T-helper 2 cell (primary cell): ENCODE measurements at regions not wholly inside any gene's neighbourhood (a gene's known extent, or its start where the extent isn't known, plus 50 kb on each side); places are given as distances from the start of the nearest gene placed in this dataset.
"Not testable (repeated sequence)": the region's sequence is repeated elsewhere in the genome, so short reads cannot be mapped to it uniquely, and the experiment has no call there.

Experiments used
- DNase-seq, 5 experiments: peaks; one replicate each; pipeline versions ENCODE4 v3.0.0 to v3.0.0-alpha.2; 2012 to 2022

DNA sequence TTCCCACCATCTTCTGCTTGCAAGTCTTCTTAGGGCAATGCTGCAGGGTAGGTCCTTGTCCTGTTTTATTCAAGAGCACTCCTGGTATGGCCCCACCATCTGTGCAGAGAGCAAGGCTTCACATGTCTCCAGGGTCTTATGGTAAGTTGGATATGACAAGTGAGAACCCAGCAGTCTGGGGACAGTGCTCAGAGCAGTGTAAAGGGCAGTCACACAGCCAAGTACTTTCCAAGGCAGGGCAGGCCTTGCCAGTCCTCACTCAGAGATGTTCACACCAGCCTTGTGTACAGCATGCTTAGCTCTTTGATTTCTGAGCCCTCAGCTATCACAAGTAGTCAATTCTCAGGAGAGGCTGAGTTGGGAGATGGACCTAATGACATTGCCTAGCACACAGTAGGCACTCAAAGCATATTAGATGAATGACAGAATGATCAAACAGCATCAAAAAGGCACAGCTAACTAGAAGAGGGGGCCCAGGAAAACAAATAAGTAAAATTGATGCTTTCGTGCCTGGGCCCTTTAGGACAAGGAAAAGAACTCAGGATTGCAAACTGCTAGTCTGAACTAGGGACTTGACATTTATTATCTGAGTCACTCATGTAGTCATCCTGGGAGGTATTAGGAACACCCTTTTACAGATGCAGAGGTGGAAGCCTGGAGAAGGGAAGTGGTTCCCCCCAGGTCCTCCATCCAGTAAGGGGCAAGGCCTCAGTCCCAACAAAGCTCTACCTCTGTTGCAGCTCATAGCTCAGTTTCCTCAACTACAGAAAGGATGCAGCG, 86.7 kb upstream of the CTAGE1 start:
- no peak for DNase-seq

DNA sequence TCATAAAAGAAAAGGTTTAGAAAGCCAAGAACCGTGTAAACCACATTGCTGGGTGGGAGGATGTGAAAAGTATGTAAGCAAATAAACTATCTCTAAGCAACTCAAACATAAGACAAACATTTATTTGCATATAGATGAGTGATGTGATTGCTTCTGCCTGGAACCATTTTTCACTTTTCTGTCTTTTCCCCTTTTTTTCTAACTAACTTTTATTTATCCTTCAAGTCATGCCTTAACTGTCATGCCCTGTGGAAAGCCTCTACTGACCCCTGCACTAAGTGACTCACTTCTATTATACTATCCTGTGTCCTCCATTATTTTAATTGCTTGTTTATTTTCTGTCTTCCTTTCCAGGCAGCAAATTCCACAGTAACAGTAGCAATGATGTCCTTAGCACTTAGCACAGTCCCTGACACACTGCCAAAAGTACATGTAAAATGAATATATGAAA, 87.5 kb upstream of the CTAGE1 start:
- DNase-seq: no peak

DNA sequence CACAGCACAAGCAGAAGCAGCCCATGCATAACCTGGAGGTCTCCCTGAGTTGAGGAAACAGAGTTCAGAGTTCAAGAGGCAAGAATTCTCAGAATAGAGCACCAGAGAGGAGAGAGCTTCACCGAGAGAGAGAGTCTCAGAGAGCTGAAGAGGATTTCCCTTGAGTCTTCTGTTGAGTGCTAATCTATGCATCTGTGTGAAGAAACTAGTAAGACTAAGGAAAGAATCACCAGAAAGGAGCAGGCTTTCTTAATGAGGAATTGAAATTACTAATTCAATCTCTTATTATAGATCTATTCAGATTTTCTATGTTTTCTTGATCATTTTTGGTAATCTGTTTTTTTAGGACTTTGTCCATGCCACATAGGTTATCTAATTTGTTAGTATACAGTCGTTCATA, 89.3 kb upstream of the CTAGE1 start:
- DNase-seq: no peak

DNA sequence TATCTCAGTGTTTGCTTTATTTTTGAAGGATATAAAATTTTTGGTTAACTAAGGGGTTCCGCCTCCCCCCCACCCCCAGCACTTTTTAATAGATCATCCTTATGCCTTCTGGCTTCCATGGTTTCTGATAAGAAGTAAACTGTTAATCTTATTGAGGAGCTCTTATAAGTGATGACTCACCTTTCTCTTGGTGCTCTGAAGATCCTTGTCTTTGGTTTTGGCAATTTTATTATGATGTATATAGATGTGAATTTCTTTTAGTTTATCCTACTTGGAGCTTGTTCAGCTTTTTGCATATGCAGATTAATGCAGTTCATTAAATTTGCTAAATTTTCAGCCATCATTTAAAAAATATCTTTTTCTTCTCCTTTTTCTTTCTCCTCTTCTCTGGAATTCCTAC, 91.7 kb upstream of the CTAGE1 start:
- no peak for DNase-seq

DNA sequence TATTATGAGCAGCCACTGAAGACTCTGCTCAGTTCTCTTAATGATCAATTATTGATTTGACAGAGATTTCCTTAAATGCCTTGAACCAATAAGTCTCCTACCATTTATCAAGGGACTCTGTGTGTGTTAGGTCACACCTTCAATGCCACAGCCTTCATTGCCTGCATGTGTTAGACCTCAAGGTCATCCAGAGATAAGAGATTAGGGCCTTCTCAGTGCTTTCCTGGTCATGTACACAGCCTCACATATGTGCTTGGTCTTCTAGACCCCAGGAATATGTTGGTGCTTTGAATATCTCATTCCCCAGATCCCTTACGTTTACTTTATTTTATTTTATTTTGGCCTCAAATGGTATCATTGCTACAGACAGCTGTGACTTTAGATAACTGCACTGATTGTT, 93.0 kb upstream of the CTAGE1 start:
- DNase-seq: no peak

DNA sequence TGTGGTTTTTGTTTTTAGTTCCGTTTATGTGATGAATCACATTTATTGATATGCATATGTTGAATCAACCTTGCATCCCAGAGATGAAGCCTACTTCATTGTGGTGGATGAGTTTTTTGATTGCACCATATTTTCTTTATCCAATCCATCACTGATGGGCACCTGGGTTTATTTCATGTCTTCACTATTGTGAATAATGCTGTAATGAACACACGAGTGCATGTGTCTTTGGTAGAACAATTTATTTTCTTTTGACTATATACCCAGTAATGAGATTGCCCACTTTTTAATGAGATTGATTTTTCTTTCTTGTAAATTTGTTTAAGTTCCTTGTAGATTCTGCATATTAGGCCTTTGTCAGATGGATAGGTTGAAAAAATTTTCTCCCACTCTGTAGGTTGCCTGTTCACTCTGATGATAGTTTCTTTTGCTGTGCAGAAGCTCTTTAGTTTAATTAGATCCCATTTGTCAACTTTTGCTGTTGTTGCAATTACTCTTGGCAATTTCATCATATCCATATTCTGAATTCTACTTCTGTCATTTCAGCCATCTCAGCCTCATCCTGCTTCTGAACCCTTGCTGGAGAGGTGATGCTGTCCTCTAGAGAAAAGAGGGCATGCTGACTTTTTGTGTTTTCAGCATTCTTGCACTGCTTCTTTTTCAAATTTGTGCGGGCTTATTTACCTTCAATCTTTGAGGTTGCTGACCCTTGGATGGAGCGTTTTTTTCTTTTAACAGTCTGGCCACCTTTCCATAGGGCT, 96.2 kb upstream of the CTAGE1 start:
- no peak for DNase-seq

DNA sequence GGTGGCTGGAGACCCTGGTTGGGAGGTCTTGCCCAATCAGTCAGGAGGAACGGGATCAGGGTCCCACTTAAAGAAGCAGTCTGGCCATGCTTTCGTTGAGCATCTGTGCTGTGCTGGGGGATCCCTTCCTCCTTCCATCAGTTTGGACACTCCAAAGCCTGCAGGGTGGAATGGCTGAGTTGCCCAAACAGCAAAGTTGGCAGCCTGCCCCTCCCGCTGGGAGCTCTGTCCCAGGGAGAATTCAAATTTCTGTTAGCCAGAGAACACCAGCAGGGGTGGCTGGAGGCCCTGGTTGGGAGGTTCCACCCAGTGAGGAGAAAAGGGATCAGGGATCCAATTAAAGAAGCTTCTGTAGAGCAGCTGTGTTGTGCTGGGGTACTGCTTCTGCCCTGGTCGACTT, 96.9 kb upstream of the CTAGE1 start:
- no peak for DNase-seq

DNA sequence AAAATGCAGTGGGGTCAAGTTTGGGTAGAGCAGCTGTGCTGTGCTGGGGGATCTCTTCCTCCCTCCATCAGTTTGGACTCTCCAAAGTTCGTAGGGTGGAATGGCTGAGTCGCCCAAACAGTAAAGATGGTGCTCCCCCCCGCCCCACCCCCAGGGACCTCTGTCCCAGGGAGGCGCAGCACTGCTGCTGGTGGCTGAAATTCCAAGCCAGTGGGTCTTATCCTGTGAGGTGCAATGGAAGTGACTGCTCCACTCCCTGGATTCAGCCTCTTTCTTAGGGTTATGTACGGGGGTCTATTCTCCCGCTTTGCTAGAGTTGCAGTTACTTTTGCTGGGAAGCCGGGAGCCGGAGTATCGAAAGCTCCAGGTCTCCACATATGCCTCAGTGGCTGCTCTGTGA, 97.5 kb upstream of the CTAGE1 start:
- no peak for DNase-seq

DNA sequence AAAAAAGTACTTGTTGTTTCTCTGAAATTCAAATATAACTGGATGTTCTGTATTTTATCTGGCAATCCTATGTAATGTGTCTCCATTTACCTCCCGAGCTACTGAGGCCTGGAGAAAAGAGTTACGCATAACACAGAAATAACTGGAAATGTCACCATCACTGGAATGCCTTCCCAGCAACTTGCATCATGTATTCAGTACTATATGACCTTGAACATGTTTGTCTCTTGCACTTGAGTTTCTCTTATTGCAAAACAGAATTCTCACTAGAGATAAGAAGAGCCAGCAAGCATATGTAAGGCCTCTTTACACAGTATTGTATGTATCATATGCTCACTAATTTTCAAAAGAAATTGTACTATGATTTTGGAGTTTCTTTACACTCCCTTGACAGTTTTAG, 99.6 kb upstream of the CTAGE1 start:
- no peak for DNase-seq

DNA sequence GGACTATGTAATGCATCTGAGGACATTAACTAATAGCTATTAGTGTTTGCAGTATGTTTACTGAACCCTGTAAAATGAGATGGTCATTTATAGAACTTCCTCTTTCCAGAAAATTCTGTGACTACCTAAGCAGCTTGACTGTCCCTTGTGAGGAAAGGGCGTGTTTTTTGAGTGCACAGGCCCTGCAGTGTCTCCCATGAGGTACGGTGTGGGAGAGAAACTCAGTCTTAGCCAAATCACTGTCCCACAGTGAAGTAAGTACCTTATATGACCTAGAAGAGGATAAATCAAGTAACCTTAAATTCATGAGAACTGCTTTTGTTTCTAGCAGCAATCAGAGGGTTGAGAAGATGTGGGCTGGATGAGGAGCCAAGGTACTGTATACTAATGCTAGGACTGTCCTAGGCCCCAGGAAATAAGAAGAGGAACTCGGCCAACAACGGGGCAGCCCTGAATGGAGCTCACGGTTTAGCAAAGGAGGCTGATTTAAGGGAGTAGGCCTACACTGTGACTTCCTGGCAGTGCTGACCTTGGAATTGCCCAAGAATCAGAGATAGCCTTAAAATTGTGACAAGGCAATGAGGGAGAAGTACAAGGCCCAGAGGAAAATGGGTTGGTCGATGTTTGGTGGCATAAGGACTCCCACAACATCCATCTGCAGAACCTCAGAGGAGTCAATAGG, 103.5 kb upstream of the CTAGE1 start:
- DNase-seq: no peak

DNA sequence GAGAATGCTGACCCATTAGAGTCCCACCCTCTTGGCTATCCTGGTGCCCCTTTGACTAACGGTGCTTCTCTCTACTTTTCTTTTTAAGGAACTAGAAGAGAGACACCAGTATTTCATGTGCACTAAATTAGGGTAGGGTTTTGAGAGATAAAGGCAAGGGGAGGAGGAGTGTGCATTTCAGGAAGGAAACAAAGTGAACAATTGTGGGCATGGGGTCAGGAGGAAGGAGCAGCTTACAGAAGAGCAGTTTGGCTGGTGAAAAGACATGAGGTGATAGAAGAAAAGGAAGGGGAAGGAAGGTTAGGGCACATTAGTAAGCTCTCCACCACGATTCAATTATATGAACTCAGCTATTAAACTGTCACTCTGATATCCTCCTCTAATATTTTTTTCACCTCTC, 105.8 kb upstream of the CTAGE1 start:
- no peak for DNase-seq

DNA sequence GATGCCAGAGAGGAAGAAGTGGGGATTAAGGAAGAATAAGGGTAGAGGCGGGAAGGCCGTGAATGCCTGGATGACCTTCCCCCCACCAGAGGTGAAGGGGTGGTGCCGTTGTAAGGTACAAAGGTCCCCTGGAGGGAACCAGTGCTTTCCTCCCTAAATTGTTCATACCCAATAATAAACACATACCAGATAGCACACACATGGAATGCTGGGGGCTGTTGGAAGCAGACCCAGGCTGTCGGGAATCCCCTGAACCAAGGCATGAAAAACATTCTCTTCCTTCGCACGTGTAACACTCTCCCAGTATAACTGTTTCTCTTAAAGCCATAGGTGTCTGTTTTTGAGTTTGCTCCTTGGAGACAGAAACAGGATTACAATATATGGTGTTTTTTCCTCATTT, 107.1 kb upstream of the CTAGE1 start:
- DNase-seq: no peak

DNA sequence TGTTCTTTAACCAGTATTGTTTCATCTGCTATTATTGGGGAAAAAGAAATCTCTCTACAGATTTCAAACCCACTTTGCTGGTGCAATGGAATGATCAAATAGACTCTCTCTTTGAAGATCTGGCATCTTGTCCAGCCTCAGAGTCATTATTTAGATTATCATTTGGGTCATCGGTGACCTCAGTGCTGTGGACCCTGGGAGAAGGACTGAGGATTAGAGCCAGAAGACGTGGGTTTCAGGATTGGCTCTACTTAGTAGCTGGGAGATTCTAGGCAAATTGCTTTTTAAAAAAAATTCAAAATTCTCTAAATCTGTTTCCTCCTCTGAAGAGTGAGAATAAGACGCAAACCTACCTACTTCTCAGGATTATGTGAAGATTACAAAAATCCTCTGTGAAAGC, 107.6 kb upstream of the CTAGE1 start:
- DNase-seq: no peak

DNA sequence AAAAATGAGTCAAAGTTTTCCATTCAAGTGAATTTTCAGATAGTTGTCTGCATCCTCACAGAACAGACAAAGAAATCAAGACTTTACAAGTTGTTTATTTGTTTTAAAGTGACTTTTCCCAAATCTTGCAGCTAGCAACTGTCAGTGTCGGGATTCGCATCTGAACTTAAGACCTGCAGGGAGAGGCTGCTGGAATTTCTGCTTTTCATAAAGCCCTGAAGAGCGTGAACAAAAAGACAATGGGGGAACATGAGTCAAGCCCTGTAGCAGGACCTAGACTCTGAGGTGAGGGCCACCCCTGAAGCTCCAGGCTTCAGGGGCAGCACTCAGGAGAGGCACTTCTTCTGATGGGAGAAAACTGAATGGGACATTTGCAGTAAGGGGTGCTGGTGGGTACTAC, 108.2 kb upstream of the CTAGE1 start:
- DNase-seq: no peak

DNA sequence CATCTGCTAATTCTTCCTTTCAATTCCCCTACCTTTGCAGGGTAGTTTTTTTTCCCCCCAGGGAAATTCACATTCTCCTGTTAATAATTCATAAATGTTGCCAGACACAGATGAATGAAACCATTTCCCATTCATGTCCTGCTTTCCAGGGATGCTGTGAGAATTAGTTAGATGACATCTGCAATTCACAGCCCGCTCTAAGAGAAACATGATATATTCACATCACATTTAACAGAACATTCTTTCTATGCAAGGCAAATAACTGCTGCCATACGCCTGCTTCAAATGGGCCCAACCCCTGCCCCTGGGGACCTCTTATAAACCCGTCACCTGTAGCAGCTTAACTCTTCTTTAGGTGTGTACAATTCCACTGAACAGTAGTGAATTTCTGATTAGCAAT, 110.6 kb upstream of the CTAGE1 start:
- no peak for DNase-seq

DNA sequence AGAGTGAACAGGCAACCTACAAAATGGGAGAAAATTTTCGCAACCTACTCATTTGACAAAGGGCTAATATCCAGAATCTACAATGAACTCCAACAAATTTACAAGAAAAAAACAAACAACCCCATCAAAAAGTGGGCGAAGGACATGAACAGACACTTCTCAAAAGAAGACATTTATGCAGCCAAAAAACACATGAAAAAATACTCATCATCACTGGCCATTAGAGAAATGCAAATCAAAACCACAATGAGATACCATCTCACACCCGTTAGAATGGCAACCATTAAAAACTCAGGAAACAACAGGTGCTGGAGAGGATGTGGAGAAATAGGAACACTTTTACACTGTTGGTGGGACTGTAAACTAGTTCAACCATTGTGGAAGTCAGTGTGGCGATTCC, 117.0 kb upstream of the CTAGE1 start:
- DNase-seq: not testable (repeated sequence)

DNA sequence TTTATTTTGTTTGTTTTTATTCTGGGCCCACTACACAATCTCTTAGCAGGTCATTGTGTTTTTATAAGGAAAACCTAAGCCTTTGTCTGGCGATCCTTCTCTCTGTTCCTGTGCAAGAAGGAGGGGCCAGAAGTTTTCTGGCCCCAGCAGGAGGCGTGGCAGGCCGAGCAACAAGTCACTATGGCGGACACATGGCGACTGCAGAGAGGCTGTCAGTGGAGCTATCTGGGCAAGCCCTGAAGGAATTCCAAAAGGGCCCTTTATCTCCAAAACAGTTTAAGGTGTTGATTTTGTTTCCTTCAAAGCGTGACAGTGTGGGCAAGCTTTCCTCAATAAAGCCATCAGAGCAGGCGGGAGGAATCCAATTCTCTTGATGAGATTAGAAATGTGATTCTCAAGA, 118.8 kb upstream of the CTAGE1 start:
- no peak for DNase-seq

DNA sequence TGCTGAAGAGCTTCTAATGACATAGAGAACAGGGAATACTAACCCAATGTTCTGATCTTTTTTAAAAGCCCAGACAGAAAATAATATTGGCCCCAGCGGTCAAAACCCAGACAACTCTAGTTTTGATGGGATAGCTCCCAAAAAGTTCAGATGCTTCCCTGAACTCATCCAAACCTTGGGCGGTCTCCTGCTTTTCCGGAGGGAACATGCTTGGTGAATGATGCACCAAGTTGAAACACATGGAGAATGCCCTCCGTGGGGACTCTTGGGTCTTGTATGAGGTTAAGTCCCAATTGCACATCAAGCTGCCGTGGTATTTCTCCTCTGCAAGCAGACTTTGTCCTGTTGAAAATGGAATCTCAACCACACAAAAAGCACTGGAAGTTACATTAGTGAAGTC, 120.7 kb upstream of the CTAGE1 start:
- DNase-seq: no peak

DNA sequence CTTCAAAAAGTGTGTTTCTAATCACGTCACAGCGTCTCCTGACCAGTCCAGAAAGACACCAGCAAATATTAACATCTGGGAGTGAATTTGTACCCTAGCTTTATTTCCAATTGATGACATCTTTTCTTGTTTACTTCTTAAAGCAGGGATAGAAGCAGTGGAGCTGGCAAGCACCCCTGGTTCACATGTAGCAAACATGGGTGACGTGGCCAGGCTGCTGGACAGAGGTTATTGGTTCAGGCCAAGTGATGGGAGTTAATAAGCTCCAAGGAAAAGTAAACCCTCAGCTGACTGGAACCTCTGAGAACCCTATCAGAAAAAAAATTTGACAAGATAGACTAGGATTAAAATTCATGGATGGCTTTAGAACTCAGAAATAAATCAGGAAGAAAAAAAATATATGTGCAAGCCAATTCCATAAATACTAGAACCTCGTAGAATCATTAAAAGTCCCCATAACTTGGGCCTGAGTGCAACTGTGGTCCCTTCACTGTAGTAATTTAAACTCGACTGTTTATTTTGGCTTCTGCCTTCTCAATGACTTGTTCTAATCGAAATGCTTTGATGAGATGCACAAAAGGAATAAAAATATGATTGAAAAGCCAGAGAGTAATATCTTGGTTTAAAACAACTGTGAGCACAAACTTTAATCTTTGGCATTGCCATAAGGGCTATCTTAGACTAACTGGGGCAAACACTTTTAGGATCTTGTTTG, 121.5 kb upstream of the CTAGE1 start:
- no peak for DNase-seq

DNA sequence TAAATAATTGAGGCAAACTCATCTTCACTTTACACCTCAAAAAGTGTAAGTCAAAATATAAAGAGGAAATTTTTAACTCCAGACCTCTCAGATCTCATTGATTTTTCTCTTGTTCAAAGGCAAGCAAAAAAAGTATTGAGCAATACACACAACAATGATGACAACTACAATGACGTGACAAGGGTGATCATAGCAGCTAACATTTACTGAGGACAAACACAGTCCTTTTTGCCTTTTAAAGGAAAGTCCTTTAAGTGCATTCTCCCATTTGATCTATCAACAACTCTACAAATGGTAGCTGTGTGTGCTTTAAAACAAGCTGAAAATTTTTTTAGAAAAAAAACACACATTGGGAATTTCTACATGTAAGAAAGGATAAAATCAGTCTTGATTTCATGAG, 123.5 kb upstream of the CTAGE1 start:
- DNase-seq: no peak

DNA sequence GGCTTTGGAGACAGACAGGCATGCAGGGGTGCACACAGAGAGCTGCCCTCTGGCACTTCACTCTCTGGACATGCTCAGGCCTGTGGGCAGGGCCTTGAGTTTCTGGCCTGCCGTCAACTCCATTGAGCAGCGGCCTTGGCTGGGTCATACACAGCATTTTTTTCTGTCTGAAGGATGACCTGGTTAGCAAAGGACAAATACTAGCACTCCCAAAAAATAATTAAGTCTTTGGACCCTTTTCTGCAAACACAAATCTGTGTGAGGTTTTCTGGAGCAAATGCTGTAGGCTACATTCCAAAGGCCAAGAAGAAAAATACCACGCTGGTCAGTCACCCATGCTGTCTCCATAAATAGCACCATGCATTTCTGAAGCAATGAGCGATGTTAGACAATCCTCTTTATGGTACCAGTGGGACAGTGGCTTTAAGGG, 124.7 kb upstream of the CTAGE1 start:
- DNase-seq: no peak

DNA sequence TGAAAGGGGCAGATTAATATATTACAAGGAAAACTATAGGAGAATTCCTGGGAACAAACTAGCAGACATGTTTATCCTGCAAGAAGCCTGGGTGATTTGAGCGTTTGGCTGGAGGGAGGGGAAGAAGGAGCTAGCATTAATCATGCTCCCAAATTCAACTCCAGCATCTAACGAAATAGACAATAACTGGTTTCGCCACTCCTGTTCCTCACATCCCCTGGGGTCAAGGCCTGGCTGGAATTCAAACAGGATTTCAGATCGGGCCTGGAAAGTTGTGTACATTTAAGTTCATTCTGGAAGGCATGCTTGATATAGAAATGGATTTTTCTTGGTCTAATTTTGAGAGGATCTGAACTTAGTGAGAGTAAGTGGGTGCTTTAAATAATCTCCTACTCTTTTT, 126.1 kb upstream of the CTAGE1 start:
- no peak for DNase-seq

DNA sequence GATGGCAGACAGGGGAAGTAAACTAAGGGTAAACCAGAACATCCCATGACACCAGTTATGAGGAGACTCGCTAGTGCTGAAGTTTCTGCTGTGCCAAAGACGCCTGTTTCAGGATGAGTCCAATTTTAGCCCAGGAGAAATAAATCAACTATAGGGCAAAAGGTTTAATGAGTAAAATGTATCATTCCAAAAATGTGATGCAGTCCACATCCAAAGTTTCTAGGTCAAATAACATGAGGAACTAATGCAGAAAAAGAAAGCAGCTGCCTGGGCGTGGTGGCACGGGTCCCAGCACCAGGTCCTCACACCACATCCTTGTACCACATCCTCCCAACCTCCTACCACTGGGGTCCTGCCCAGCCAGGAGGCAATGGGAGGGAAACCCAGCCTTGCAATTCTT, 126.9 kb upstream of the CTAGE1 start:
- DNase-seq: no peak
